Gastroesophageal sphincter (tissue), 4 donors: ENCODE measurements at regions not wholly inside any gene's neighbourhood (a gene's known extent, or its start where the extent isn't known, plus 50 kb on each side); places are given as distances from the start of the nearest gene placed in this dataset.

ENCODE experiments used
- ATAC-seq: fragments of 150-250 bp; one replicate; pipeline ENCODE4 v1.9.1; 2016; ENCODE audit warnings: mild to moderate bottlenecking, moderate library complexity
- H3K27ac ChIP-seq, 4 donors: fragments of 200-600 bp; sonication (generic) in 3 of 4; 1 replicate in 3 of 4; 2 replicates in 1 of 4; pipeline ENCODE4 v1.5.1; 2016 to 2019
- H3K27me3 ChIP-seq: fragments of 200-600 bp; sonication (generic); one replicate; pipeline ENCODE4 v1.5.1; 2019
- H3K36me3 ChIP-seq, 2 donors: fragments of 200-600 bp; sonication (generic); one replicate each; pipeline ENCODE4 v1.5.1; 2019; ENCODE audit warnings: control low read depth in 1 of 2
- H3K4me1 ChIP-seq, 3 donors: fragments of 200-600 bp; sonication (generic); 1 replicate in 2 of 3; 2 replicates in 1 of 3; pipeline ENCODE4 v1.5.1; 2016 to 2019; ENCODE audit warnings: control low read depth in 2 of 3
- H3K4me3 ChIP-seq, 2 donors: fragments of 200-600 bp; sonication (generic); one replicate each; pipeline ENCODE4 v1.5.1; 2019; ENCODE audit warnings: mild to moderate bottlenecking in 1 of 2, moderate library complexity in 1 of 2
- H3K9me3 ChIP-seq, 3 donors: fragments of 200-600 bp; sonication (generic); one replicate each; pipeline ENCODE4 v1.5.1; 2017 to 2019; ENCODE audit warnings: control low read depth in 2 of 3
- CTCF ChIP-seq, 4 experiments: fragments of 200-600 bp in 2 of 4; fragments of 450-650 bp in 2 of 4; sonication (generic) in 1 of 4; IDR thresholded peaks; one replicate each; pipeline ENCODE4 v1.5.1; 2017 to 2019; ENCODE audit warnings: antibody characterized with exemption in 4 of 4, mild to moderate bottlenecking in 2 of 4, moderate library complexity in 2 of 4
- EP300 ChIP-seq: sonication (generic); formaldehyde crosslinking; IDR thresholded peaks from one replicate; pipeline ENCODE4 v1.6.1; 2017; ENCODE audit warnings: antibody characterized with exemption, mild to moderate bottlenecking
- POLR2A ChIP-seq, 2 donors: fragments of 450-650 bp; IDR thresholded peaks; one replicate each; pipeline ENCODE4 v1.6.1; 2017; ENCODE audit warnings: antibody characterized with exemption in 2 of 2, mild to moderate bottlenecking in 2 of 2, moderate library complexity in 1 of 2
- POLR2AphosphoS5 ChIP-seq: sonication (generic); formaldehyde crosslinking; IDR thresholded peaks from one replicate; pipeline ENCODE4 v1.6.1; 2017; ENCODE audit warnings: antibody characterized with exemption
- WGBS, 2 donors: methylation state at CpG; one replicate each; pipeline ENCODE4 v1.1.5; 2018; ENCODE audit warnings: low coverage in 1 of 2; 5-methylcytosine and 5-hydroxymethylcytosine counted together

GRCh38 chr20:7734216-7734615 is 206.0 kb downstream of the HAO1 start:
- Histone ChIP-seq H3K27ac (no peak overlapping the region), H3K4me3 (no peak overlapping the region), H3K4me1 (no peaks in the 10 kb centered on the region), H3K36me3 (no peaks in the 10 kb centered on the region), H3K9me3 (no peaks in the 10 kb centered on the region), H3K27me3 (no peaks in the 10 kb centered on the region)
- TF ChIP-seq EP300 (no peak), CTCF (IDR thresholded peaks at IDR 0.05) (no peak), POLR2A (IDR thresholded peaks at IDR 0.05) (no peak), POLR2AphosphoS5 (no peak)
- ATAC-seq, result no peak
- 64 to 81% methylated on average over 1 of the region's 1 CpG for WGBS, 2 donors

GRCh38 chr20:7736336-7736735 is 203.9 kb downstream of the HAO1 start:
- 64 to 74% methylated on average over 1 of the region's 1 CpG for WGBS, 2 donors
- H3K4me3 ChIP-seq, result no peak overlapping the region
- H3K27ac ChIP-seq, result no peak overlapping the region
- no peaks in the 10 kb centered on the region for H3K36me3 ChIP-seq
- no peaks in the 10 kb centered on the region for H3K27me3 ChIP-seq
- H3K4me1 ChIP-seq, result no peaks in the 10 kb centered on the region
- ATAC-seq, result no peak
- TF ChIP-seq POLR2A (IDR thresholded peaks at IDR 0.05), result no peak
- no peak for TF ChIP-seq CTCF (IDR thresholded peaks at IDR 0.05)
- no peak for TF ChIP-seq EP300
- TF ChIP-seq POLR2AphosphoS5, result no peak
- no peaks in the 10 kb centered on the region for H3K9me3 ChIP-seq

- H3K9me3 ChIP-seq, result no peaks in the 10 kb centered on the region
- no peak overlapping the region for H3K4me3 ChIP-seq
- no peak overlapping the region for H3K27ac ChIP-seq
- no peak for ATAC-seq
- no peaks in the 10 kb centered on the region for H3K36me3 ChIP-seq
- 93 to 94% methylated on average over 2 of the region's 2 CpGs for WGBS, 2 donors
- no peak for TF ChIP-seq POLR2A (IDR thresholded peaks at IDR 0.05)
- TF ChIP-seq POLR2AphosphoS5, result no peak
- no peak for TF ChIP-seq CTCF (IDR thresholded peaks at IDR 0.05)
- TF ChIP-seq EP300, result no peak
- H3K27me3 ChIP-seq, result no peaks in the 10 kb centered on the region
- no peaks in the 10 kb centered on the region for H3K4me1 ChIP-seq
Observed at GRCh38 chr20:7741866-7742265, 198.4 kb downstream of the HAO1 start.

- no peaks in the 10 kb centered on the region for H3K36me3 ChIP-seq
- H3K27ac ChIP-seq, result no peak overlapping the region
- H3K4me3 ChIP-seq, result no peak overlapping the region
- no peak for ATAC-seq
- WGBS, 2 donors, result 50 to 64% methylated on average over 2 of the region's 2 CpGs
- no peaks in the 10 kb centered on the region for H3K9me3 ChIP-seq
- TF ChIP-seq POLR2A (IDR thresholded peaks at IDR 0.05), result no peak
- no peak for TF ChIP-seq EP300
- TF ChIP-seq POLR2AphosphoS5, result no peak
- TF ChIP-seq CTCF (IDR thresholded peaks at IDR 0.05), result no peak
- no peaks in the 10 kb centered on the region for H3K27me3 ChIP-seq
- no peaks in the 10 kb centered on the region for H3K4me1 ChIP-seq
Observed at GRCh38 chr20:7742479-7742878, 197.8 kb downstream of the HAO1 start.

GRCh38 chr20:7744411-7744810 is 195.8 kb downstream of the HAO1 start:
- Histone ChIP-seq H3K27me3 (no peaks in the 10 kb centered on the region), H3K27ac (no peak overlapping the region), H3K36me3 (no peaks in the 10 kb centered on the region), H3K4me3 (no peak overlapping the region), H3K9me3 (no peaks in the 10 kb centered on the region), H3K4me1 (no peaks in the 10 kb centered on the region)
- no peak for ATAC-seq
- 60 to 100% methylated on average over 1 of the region's 1 CpG for whole genome bisulfite sequencing, 2 donors
- TF ChIP-seq CTCF (IDR thresholded peaks at IDR 0.05) (no peak), POLR2A (IDR thresholded peaks at IDR 0.05) (no peak), EP300 (no peak), POLR2AphosphoS5 (no peak)
